GM23338 (cell line): ENCODE measurements at regions not wholly inside any gene's neighbourhood (a gene's known extent, or its start where the extent isn't known, plus 50 kb on each side); places are given as distances from the start of the nearest gene placed in this dataset.

Experiments
- ATAC-seq: fragments of 200-7000 bp; cut with Tn5 transposase; 3 replicates; pipeline ENCODE4 v1.9.1; 2020
- DNase-seq: peaks from one replicate; pipeline ENCODE4 v3.0.0-alpha.2; 2015; ENCODE audit warnings: low spot score
- H2AFZ ChIP-seq: fragments of 200-600 bp; sonication (generic); 2 replicates; pipeline ENCODE4 v1.8.0; 2016; ENCODE audit warnings: antibody characterized with exemption, mild to moderate bottlenecking, moderate library complexity
- H3F3A ChIP-seq: fragments of 200-600 bp; sonication (generic); replicated peaks from 2 replicates; pipeline ENCODE4 v1.8.0; 2017; ENCODE audit warnings: antibody characterized with exemption, mixed run types, low read depth
- H3K27ac ChIP-seq: fragments of 200-600 bp; sonication (generic); 2 replicates; pipeline ENCODE4 v1.6.1; 2016; ENCODE audit warnings: low read depth
- H3K27me3 ChIP-seq: fragments of 200-600 bp; sonication (generic); 2 replicates; pipeline ENCODE4 v1.8.0; 2016; ENCODE audit warnings: mild to moderate bottlenecking, mixed run types, moderate library complexity; ENCODE audit not compliant: insufficient read depth
- H3K36me3 ChIP-seq: fragments of 200-600 bp; sonication (generic); 2 replicates; pipeline ENCODE4 v1.8.0; 2016; ENCODE audit warnings: mild to moderate bottlenecking; ENCODE audit not compliant: insufficient read depth
- H3K4me1 ChIP-seq: fragments of 200-600 bp; sonication (generic); 2 replicates; pipeline ENCODE4 v1.8.0; 2016; ENCODE audit warnings: mild to moderate bottlenecking, moderate library complexity; ENCODE audit not compliant: insufficient read depth
- H3K4me2 ChIP-seq: fragments of 200-600 bp; sonication (generic); 2 replicates; pipeline ENCODE4 v1.7.1; 2017; ENCODE audit warnings: mixed run types
- H3K4me3 ChIP-seq: fragments of 200-600 bp; sonication (generic); 2 replicates; pipeline ENCODE4 v1.6.1; 2016; ENCODE audit warnings: mixed run types
- H3K79me2 ChIP-seq: fragments of 200-600 bp; sonication (generic); replicated peaks from 2 replicates; pipeline ENCODE4 v1.8.0; 2017; ENCODE audit warnings: mild to moderate bottlenecking; ENCODE audit not compliant: insufficient read depth
- H3K9me2 ChIP-seq: fragments of 200-600 bp; sonication (generic); 2 replicates; pipeline ENCODE4 v1.8.0; 2017; ENCODE audit not compliant: insufficient read depth
- H4K20me1 ChIP-seq: fragments of 200-600 bp; sonication (generic); replicated peaks from 2 replicates; pipeline ENCODE4 v1.8.0; 2017; ENCODE audit warnings: mild to moderate bottlenecking; ENCODE audit not compliant: insufficient read depth
- H3K27ac Mint-ChIP-seq: 2 replicates; pipeline ENCODE4 v1.8.0; 2020; ENCODE audit warnings: inconsistent platforms, mild to moderate bottlenecking, moderate library complexity, mixed read lengths
- H3K27me3 Mint-ChIP-seq: 3 replicates; pipeline ENCODE4 v1.8.0; 2022; ENCODE audit warnings: low read depth, mild to moderate bottlenecking, moderate library complexity, mixed read lengths, inconsistent platforms; ENCODE audit not compliant: insufficient read depth, poor library complexity
- H3K36me3 Mint-ChIP-seq: 3 replicates; pipeline ENCODE4 v1.8.0; 2021; ENCODE audit warnings: low read depth, mild to moderate bottlenecking, inconsistent platforms, moderate library complexity, mixed read lengths
- H3K4me1 Mint-ChIP-seq: 3 replicates; pipeline ENCODE4 v1.8.0; 2020; ENCODE audit warnings: mild to moderate bottlenecking, inconsistent platforms, mixed read lengths
- H3K4me3 Mint-ChIP-seq: 3 replicates; pipeline ENCODE4 v1.8.0; 2021; ENCODE audit warnings: moderate library complexity, mild to moderate bottlenecking, inconsistent platforms, mixed read lengths
- H3K9me3 Mint-ChIP-seq: 3 replicates; pipeline ENCODE4 v1.8.0; 2020; ENCODE audit warnings: moderate library complexity, mild to moderate bottlenecking, inconsistent platforms, mixed read lengths
- EZH2 ChIP-seq: fragments of 200-600 bp; sonication (generic); IDR thresholded peaks from one replicate; pipeline ENCODE4 v1.8.0; 2017; ENCODE audit warnings: antibody characterized with exemption, mild to moderate bottlenecking, low read depth; ENCODE audit not compliant: unreplicated experiment
- EZH2phosphoT487 ChIP-seq: fragments of 200-600 bp; sonication (generic); IDR thresholded peaks from one replicate; pipeline ENCODE4 v1.8.1; 2018; ENCODE audit warnings: antibody characterized with exemption; ENCODE audit not compliant: unreplicated experiment
- JUNB ChIP-seq: IDR thresholded peaks from one replicate; pipeline ENCODE4 v1.6.1; 2016; ENCODE audit warnings: antibody characterized with exemption; ENCODE audit not compliant: unreplicated experiment
- NANOG ChIP-seq: IDR thresholded peaks from 2 replicates; pipeline ENCODE4 v1.6.1; 2016; ENCODE audit warnings: antibody characterized with exemption, borderline replicate concordance
- POLR2AphosphoS5 ChIP-seq: IDR thresholded peaks from 2 replicates; pipeline ENCODE4 v1.6.1; 2016; ENCODE audit warnings: antibody characterized with exemption, low read depth
- STAT1 ChIP-seq: IDR thresholded peaks from one replicate; pipeline ENCODE4 v1.6.1; 2016; ENCODE audit warnings: antibody characterized with exemption; ENCODE audit not compliant: unreplicated experiment
- ZNF114 ChIP-seq: fragments of 250-450 bp; sonication (Bioruptor Pico); IDR thresholded peaks from 2 replicates; pipeline ENCODE4 v1.5.0; 2020; ENCODE audit warnings: mild to moderate bottlenecking, moderate library complexity
- TF ChIP-seq, protein P1 (sequence below): IDR thresholded peaks from one replicate; pipeline ENCODE4 v1.6.1; 2018; ENCODE audit warnings: antibody characterized with exemption; ENCODE audit not compliant: unreplicated experiment

DNA sequence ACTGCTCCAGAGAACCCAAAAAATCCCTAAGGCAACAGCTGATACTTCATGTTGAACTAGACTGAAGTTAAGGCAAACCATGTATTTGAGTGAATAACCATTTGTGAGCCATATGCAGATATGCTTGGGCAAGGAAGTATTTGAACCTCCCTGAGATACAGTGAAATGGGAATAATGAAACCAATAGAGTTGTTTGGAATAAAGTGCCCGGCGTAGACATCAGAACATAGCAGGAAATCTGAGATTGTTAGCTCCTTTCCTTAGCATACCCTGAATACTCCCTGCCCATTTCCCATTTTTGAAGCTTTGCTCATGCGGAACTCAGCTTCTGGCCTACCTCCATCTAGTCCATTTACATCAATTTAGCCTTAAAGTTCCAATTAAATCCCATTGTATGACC lies 611.9 kb downstream of the EFNA5 start:
- no peaks in the 10 kb centered on the region for H3K9me2 ChIP-seq
- no peaks in the 10 kb centered on the region for H3K9me3 Mint-ChIP-seq
- no peaks in the 10 kb centered on the region for H3K79me2 ChIP-seq
- H3K4me2 ChIP-seq = no peak overlapping the region
- DNase-seq (no peak), ATAC-seq (no peak)
- H3K27ac Mint-ChIP-seq = no peak overlapping the region
- H3K27ac ChIP-seq = no peak overlapping the region
- H3K36me3 ChIP-seq = no peaks in the 10 kb centered on the region
- H3F3A ChIP-seq = no peaks in the 10 kb centered on the region
- no peak for TF ChIP-seq EZH2
- TF ChIP-seq POLR2AphosphoS5 = no peak
- peaks cover 6% of the 10 kb centered on the region; the same call in 1 of the 2 replicates for H3K4me1 ChIP-seq
- H3K36me3 Mint-ChIP-seq = no peaks in the 10 kb centered on the region
- H3K4me3 Mint-ChIP-seq = no peak overlapping the region
- H3K27me3 ChIP-seq = no peaks in the 10 kb centered on the region
- no peaks in the 10 kb centered on the region for H3K27me3 Mint-ChIP-seq
- H4K20me1 ChIP-seq = no peaks in the 10 kb centered on the region
- H3K4me3 ChIP-seq = no peak overlapping the region
- H3K4me1 Mint-ChIP-seq = peaks cover 10% of the 10 kb centered on the region
- 0 out of 2 replicates have a peak overlapping the region, but pooled peaks have one; percentile 18 for H2AFZ ChIP-seq

DNA sequence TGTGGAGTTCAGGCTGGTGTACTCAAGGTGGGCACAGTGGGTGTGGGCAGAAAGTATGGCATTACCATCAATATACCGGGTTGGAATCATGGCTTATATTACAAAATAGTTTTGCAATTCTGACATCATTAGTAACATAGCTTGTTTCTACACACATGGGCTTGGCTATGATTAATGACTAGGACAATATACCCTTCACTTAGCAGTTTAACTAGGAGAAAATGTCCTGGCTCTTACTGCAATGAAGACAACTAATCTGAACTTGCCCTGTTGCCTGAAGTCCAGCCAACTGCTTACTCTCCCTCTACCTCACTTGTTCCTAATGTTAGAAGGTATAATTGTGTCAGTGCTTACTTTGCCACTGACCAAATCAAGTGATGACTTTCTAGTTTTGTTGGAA lies 612.5 kb downstream of the EFNA5 start:
- no peaks in the 10 kb centered on the region for H3K9me2 ChIP-seq
- H3K79me2 ChIP-seq = no peaks in the 10 kb centered on the region
- no peak overlapping the region for H3K27ac Mint-ChIP-seq
- H2AFZ ChIP-seq = no peak overlapping the region
- no peaks in the 10 kb centered on the region for H3K36me3 ChIP-seq
- H3K36me3 Mint-ChIP-seq = no peaks in the 10 kb centered on the region
- H4K20me1 ChIP-seq = no peaks in the 10 kb centered on the region
- no peak overlapping the region for H3K4me3 Mint-ChIP-seq
- no peak for ATAC-seq
- peaks cover 10% of the 10 kb centered on the region for H3K4me1 Mint-ChIP-seq
- no peak for TF ChIP-seq EZH2phosphoT487
- no peak for TF ChIP-seq STAT1
- TF ChIP-seq JUNB = no peak
- DNase-seq = no peak
- no peak overlapping the region for H3K4me2 ChIP-seq
- H3K4me1 ChIP-seq = peaks cover 6% of the 10 kb centered on the region; the same call in 1 of the 2 replicates
- no peaks in the 10 kb centered on the region for H3K27me3 Mint-ChIP-seq
- H3K4me3 ChIP-seq = no peak overlapping the region
- no peak overlapping the region for H3K27ac ChIP-seq
- H3K27me3 ChIP-seq = no peaks in the 10 kb centered on the region
- H3F3A ChIP-seq = no peaks in the 10 kb centered on the region
- no peaks in the 10 kb centered on the region for H3K9me3 Mint-ChIP-seq

DNA sequence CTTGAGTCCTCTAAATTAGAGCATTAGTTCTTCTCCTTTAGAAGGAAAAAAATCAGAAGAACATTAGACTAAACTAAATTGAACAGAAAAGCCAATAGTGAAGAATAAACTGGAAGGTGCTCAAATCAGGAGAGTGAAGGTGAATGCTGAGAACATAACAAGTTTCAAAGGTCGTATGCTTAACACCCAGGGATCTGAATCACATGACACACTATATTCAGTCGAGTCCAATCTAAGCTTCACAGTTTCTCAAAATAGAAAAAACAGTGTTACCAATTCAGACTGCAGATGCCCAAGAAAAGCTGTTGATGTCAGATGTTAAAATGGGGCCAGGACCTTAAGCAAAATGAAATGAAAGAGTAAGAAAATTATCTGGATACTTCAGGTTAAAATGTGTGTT lies 614.5 kb downstream of the EFNA5 start:
- ATAC-seq (no peak), DNase-seq (no peak)
- H3K4me1 Mint-ChIP-seq = peaks cover 10% of the 10 kb centered on the region
- no peaks in the 10 kb centered on the region for H3K9me3 Mint-ChIP-seq
- no peak overlapping the region for H3K27ac Mint-ChIP-seq
- no peaks in the 10 kb centered on the region for H3K36me3 Mint-ChIP-seq
- no peak overlapping the region for H3K4me2 ChIP-seq
- no peaks in the 10 kb centered on the region for H3K27me3 Mint-ChIP-seq
- H3K4me3 Mint-ChIP-seq = no peak overlapping the region
- no peak overlapping the region for H2AFZ ChIP-seq
- no peaks in the 10 kb centered on the region for H3K36me3 ChIP-seq
- H3K27me3 ChIP-seq = no peaks in the 10 kb centered on the region
- H3K79me2 ChIP-seq = no peaks in the 10 kb centered on the region
- no peaks in the 10 kb centered on the region for H4K20me1 ChIP-seq
- H3K27ac ChIP-seq = no peak overlapping the region
- H3K4me1 ChIP-seq = peaks cover 6% of the 10 kb centered on the region; the same call in 1 of the 2 replicates
- no peak overlapping the region for H3K4me3 ChIP-seq
- no peaks in the 10 kb centered on the region for H3F3A ChIP-seq
- no peaks in the 10 kb centered on the region for H3K9me2 ChIP-seq
- TF ChIP-seq STAT1 (no peak), NANOG (no peak), EZH2 (no peak), ZNF114 (CRISPR knock-in tag) (no peak), JUNB (no peak)
- TF ChIP-seq, protein P1, sequence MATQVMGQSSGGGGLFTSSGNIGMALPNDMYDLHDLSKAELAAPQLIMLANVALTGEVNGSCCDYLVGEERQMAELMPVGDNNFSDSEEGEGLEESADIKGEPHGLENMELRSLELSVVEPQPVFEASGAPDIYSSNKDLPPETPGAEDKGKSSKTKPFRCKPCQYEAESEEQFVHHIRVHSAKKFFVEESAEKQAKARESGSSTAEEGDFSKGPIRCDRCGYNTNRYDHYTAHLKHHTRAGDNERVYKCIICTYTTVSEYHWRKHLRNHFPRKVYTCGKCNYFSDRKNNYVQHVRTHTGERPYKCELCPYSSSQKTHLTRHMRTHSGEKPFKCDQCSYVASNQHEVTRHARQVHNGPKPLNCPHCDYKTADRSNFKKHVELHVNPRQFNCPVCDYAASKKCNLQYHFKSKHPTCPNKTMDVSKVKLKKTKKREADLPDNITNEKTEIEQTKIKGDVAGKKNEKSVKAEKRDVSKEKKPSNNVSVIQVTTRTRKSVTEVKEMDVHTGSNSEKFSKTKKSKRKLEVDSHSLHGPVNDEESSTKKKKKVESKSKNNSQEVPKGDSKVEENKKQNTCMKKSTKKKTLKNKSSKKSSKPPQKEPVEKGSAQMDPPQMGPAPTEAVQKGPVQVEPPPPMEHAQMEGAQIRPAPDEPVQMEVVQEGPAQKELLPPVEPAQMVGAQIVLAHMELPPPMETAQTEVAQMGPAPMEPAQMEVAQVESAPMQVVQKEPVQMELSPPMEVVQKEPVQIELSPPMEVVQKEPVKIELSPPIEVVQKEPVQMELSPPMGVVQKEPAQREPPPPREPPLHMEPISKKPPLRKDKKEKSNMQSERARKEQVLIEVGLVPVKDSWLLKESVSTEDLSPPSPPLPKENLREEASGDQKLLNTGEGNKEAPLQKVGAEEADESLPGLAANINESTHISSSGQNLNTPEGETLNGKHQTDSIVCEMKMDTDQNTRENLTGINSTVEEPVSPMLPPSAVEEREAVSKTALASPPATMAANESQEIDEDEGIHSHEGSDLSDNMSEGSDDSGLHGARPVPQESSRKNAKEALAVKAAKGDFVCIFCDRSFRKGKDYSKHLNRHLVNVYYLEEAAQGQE = no peak
